Upper lobe of left lung (tissue), 4 donors: ENCODE measurements at regions not wholly inside any gene's neighbourhood (a gene's known extent, or its start where the extent isn't known, plus 50 kb on each side); places are given as distances from the start of the nearest gene placed in this dataset.

ENCODE experiments used
- CTCF ChIP-seq, 6 experiments: fragments of 450-650 bp in 4 of 6; fragments of 200-600 bp in 2 of 6; sonication (generic) in 2 of 6; IDR thresholded peaks; one replicate each; pipeline ENCODE4 v1.5.1; 2016 to 2019; ENCODE audit warnings: antibody characterized with exemption in 6 of 6
- POLR2A ChIP-seq, 4 donors: fragments of 450-650 bp; IDR thresholded peaks; one replicate each; pipeline ENCODE4 v1.5.1; 2016 to 2017; ENCODE audit warnings: antibody characterized with exemption in 4 of 4, mild to moderate bottlenecking in 2 of 4
- POLR2AphosphoS5 ChIP-seq, 2 donors: sonication (generic); formaldehyde crosslinking; IDR thresholded peaks; one replicate each; pipeline ENCODE4 v1.5.1; 2017; ENCODE audit warnings: antibody characterized with exemption in 2 of 2

GRCh38 chr18:78296166-78296565, 683.5 kb upstream of the SALL3 start:
- TF ChIP-seq CTCF (IDR thresholded peaks at IDR 0.05): no peak
- no peak for TF ChIP-seq POLR2A (IDR thresholded peaks at IDR 0.05)
- TF ChIP-seq POLR2AphosphoS5 (IDR thresholded peaks at IDR 0.05): peak in 1 of 2 donors; percentile 9
